DOHH2 (cell line): ENCODE measurements at regions not wholly inside any gene's neighbourhood (a gene's known extent, or its start where the extent isn't known, plus 50 kb on each side); places are given as distances from the start of the nearest gene placed in this dataset.

Source experiments
- H3F3A ChIP-seq: fragments of 200-600 bp; sonication (generic), shearing (Covaris generic); 2 replicates; pipeline ENCODE4 v1.6.0; 2016; ENCODE audit warnings: antibody characterized with exemption, mild to moderate bottlenecking; ENCODE audit not compliant: control insufficient read depth, insufficient read depth
- H3K27ac ChIP-seq: fragments of 200-600 bp; sonication (generic); 2 replicates; pipeline ENCODE4 v1.5.1; 2014; ENCODE audit warnings: low read depth, mild to moderate bottlenecking, low read length, moderate library complexity
- H3K27me3 ChIP-seq: fragments of 200-600 bp; sonication (generic); 2 replicates; pipeline ENCODE4 v1.6.1; 2014; ENCODE audit warnings: mild to moderate bottlenecking, low read length, mixed read lengths; ENCODE audit not compliant: control insufficient read depth
- H3K36me3 ChIP-seq: fragments of 200-600 bp; sonication (generic); 2 replicates; pipeline ENCODE4 v1.6.1; 2014; ENCODE audit warnings: mild to moderate bottlenecking, low read length, moderate library complexity, mixed read lengths; ENCODE audit not compliant: control insufficient read depth
- H3K4me1 ChIP-seq: fragments of 200-600 bp; sonication (generic); 2 replicates; pipeline ENCODE4 v1.6.1; 2014; ENCODE audit warnings: mild to moderate bottlenecking, low read length, mixed read lengths; ENCODE audit not compliant: control insufficient read depth
- H3K4me2 ChIP-seq: fragments of 200-600 bp; sonication (generic); 2 replicates; pipeline ENCODE4 v1.6.0; 2014; ENCODE audit warnings: mild to moderate bottlenecking, low read length, moderate library complexity
- H3K4me3 ChIP-seq: fragments of 200-600 bp; sonication (generic); 2 replicates; pipeline ENCODE4 v1.5.1; 2014; ENCODE audit warnings: mild to moderate bottlenecking, low read length, mixed read lengths
- H3K79me2 ChIP-seq: fragments of 200-600 bp; sonication (generic); 2 replicates; pipeline ENCODE4 v1.6.1; 2014; ENCODE audit warnings: mild to moderate bottlenecking, low read length, mixed read lengths; ENCODE audit not compliant: control insufficient read depth
- H3K9me2 ChIP-seq: fragments of 200-600 bp; sonication (generic); replicated peaks from 2 replicates; pipeline ENCODE4 v1.6.1; 2014; ENCODE audit warnings: mild to moderate bottlenecking, low read length, mixed read lengths; ENCODE audit not compliant: control insufficient read depth
- H3K9me3 ChIP-seq: fragments of 200-600 bp; sonication (generic); 2 replicates; pipeline ENCODE4 v1.6.1; 2014; ENCODE audit warnings: antibody characterized with exemption, low read length, mixed read lengths; ENCODE audit not compliant: control insufficient read depth, insufficient read depth
- H4K20me1 ChIP-seq: fragments of 200-600 bp; sonication (generic); 2 replicates; pipeline ENCODE4 v1.6.0; 2014; ENCODE audit warnings: low read depth, mild to moderate bottlenecking, antibody characterized with exemption, low read length, moderate library complexity; ENCODE audit not compliant: control insufficient read depth, insufficient read depth
- CTCF ChIP-seq: fragments of 200-600 bp; sonication (generic); IDR thresholded peaks from one replicate; pipeline ENCODE4 v1.5.1; 2014; ENCODE audit warnings: antibody characterized with exemption, mild to moderate bottlenecking, low read depth, low read length; ENCODE audit not compliant: poor library complexity, severe bottlenecking
- EZH2phosphoT487 ChIP-seq: fragments of 200-600 bp; sonication (generic); IDR thresholded peaks from 2 replicates; pipeline ENCODE4 v1.6.1; 2017; ENCODE audit warnings: borderline replicate concordance, mild to moderate bottlenecking, antibody characterized with exemption, low read length, moderate library complexity, mixed read lengths

GRCh38 chr1:112325504-112325903 is 70.5 kb upstream of the CTTNBP2NL start:
- no peaks in the 10 kb centered on the region for H3K9me2 ChIP-seq
- H3K4me2 ChIP-seq, result no peak overlapping the region
- no peaks in the 10 kb centered on the region for H3K4me1 ChIP-seq
- no peak for TF ChIP-seq CTCF
- no peak for TF ChIP-seq EZH2phosphoT487
- no peak overlapping the region for H3K4me3 ChIP-seq
- no peak overlapping the region for H3K27ac ChIP-seq
- peaks cover 20% of the 10 kb centered on the region for H3K27me3 ChIP-seq
- H3K79me2 ChIP-seq, result no peaks in the 10 kb centered on the region
- no peaks in the 10 kb centered on the region for H3F3A ChIP-seq
- no peaks in the 10 kb centered on the region for H3K36me3 ChIP-seq
- no peaks in the 10 kb centered on the region for H3K9me3 ChIP-seq
- no peaks in the 10 kb centered on the region for H4K20me1 ChIP-seq

- no peak overlapping the region for H3K27ac ChIP-seq
- H3K79me2 ChIP-seq, result no peaks in the 10 kb centered on the region
- H3K4me1 ChIP-seq, result no peaks in the 10 kb centered on the region
- H3F3A ChIP-seq, result no peaks in the 10 kb centered on the region
- no peaks in the 10 kb centered on the region for H3K36me3 ChIP-seq
- H4K20me1 ChIP-seq, result no peaks in the 10 kb centered on the region
- no peak overlapping the region for H3K4me2 ChIP-seq
- H3K9me3 ChIP-seq, result no peaks in the 10 kb centered on the region
- no peaks in the 10 kb centered on the region for H3K9me2 ChIP-seq
- no peak overlapping the region for H3K4me3 ChIP-seq
- H3K27me3 ChIP-seq, result peaks cover 11% of the 10 kb centered on the region; the same call in 1 of the 2 replicates
- TF ChIP-seq EZH2phosphoT487 (no peak), CTCF (no peak)
Observed at GRCh38 chr1:112328600-112328999, 67.4 kb upstream of the CTTNBP2NL start.

GRCh38 chr1:112332176-112333150 is 63.6 kb upstream of the CTTNBP2NL start:
- no peaks in the 10 kb centered on the region for H3K9me2 ChIP-seq
- no peaks in the 10 kb centered on the region for H3K36me3 ChIP-seq
- H3K79me2 ChIP-seq, result no peaks in the 10 kb centered on the region
- no peak overlapping the region for H3K4me3 ChIP-seq
- no peaks in the 10 kb centered on the region for H3K4me1 ChIP-seq
- H3K9me3 ChIP-seq, result no peaks in the 10 kb centered on the region
- H4K20me1 ChIP-seq, result no peaks in the 10 kb centered on the region
- TF ChIP-seq EZH2phosphoT487 (no peak), CTCF (no peak)
- H3K4me2 ChIP-seq, result no peak overlapping the region
- peaks cover 26% of the 10 kb centered on the region for H3K27me3 ChIP-seq
- no peak overlapping the region for H3K27ac ChIP-seq
- H3F3A ChIP-seq, result no peaks in the 10 kb centered on the region
